GM23248 (cell line): ENCODE measurements at regions not wholly inside any gene's neighbourhood (a gene's known extent, or its start where the extent isn't known, plus 50 kb on each side); places are given as distances from the start of the nearest gene placed in this dataset.
A peak's percentile ranks its signal among the peaks of the same experiment; 100 is the strongest.

Experiments used
- DNase-seq: peaks from one replicate; pipeline ENCODE4 v3.0.0-alpha.2; 2015
- H2AFZ ChIP-seq: fragments of 200-600 bp; sonication (generic); 2 replicates; pipeline ENCODE4 v1.6.1; 2016; ENCODE audit warnings: antibody characterized with exemption
- H3F3A ChIP-seq: fragments of 200-600 bp; sonication (generic); 2 replicates; pipeline ENCODE4 v1.6.1; 2016; ENCODE audit warnings: mild to moderate bottlenecking, antibody characterized with exemption, mixed run types; ENCODE audit not compliant: insufficient read depth
- H3K27ac ChIP-seq: fragments of 200-600 bp; sonication (generic); 2 replicates; pipeline ENCODE4 v1.5.1; 2016; ENCODE audit warnings: mild to moderate bottlenecking
- H3K27me3 ChIP-seq: fragments of 200-600 bp; sonication (generic); replicated peaks from 2 replicates; pipeline ENCODE4 v1.6.1; 2016; ENCODE audit warnings: mild to moderate bottlenecking; ENCODE audit not compliant: insufficient read depth
- H3K36me3 ChIP-seq: fragments of 200-600 bp; sonication (generic); 2 replicates; pipeline ENCODE4 v1.6.1; 2016; ENCODE audit warnings: low read depth, mild to moderate bottlenecking
- H3K4me1 ChIP-seq: fragments of 200-600 bp; sonication (generic); 2 replicates; pipeline ENCODE4 v1.6.1; 2016; ENCODE audit warnings: mild to moderate bottlenecking; ENCODE audit not compliant: insufficient read depth
- H3K4me2 ChIP-seq: fragments of 200-600 bp; sonication (generic); one replicate; pipeline ENCODE4 v1.6.1; 2016; ENCODE audit warnings: mild to moderate bottlenecking; ENCODE audit not compliant: unreplicated experiment
- H3K4me3 ChIP-seq: fragments of 200-600 bp; sonication (generic); 2 replicates; pipeline ENCODE4 v1.5.1; 2016; ENCODE audit warnings: mild to moderate bottlenecking
- H3K79me2 ChIP-seq: fragments of 200-600 bp; sonication (generic); 2 replicates; pipeline ENCODE4 v1.6.1; 2016; ENCODE audit warnings: mild to moderate bottlenecking; ENCODE audit not compliant: insufficient read depth
- H3K9ac ChIP-seq: fragments of 200-600 bp; sonication (generic); 2 replicates; pipeline ENCODE4 v1.6.1; 2016; ENCODE audit warnings: mild to moderate bottlenecking
- H3K9me2 ChIP-seq: fragments of 200-600 bp; sonication (generic); 2 replicates; pipeline ENCODE4 v1.6.1; 2016; ENCODE audit warnings: mixed run types, mild to moderate bottlenecking, moderate library complexity; ENCODE audit not compliant: insufficient read depth
- H3K9me3 ChIP-seq: fragments of 200-600 bp; sonication (generic); one replicate; pipeline ENCODE4 v1.6.1; 2017; ENCODE audit warnings: low read depth
- H4K20me1 ChIP-seq: fragments of 200-600 bp; sonication (generic); 2 replicates; pipeline ENCODE4 v1.6.0; 2016; ENCODE audit not compliant: insufficient read depth
- EZH2 ChIP-seq: fragments of 200-600 bp; sonication (generic); IDR thresholded peaks from 2 replicates; pipeline ENCODE4 v1.6.1; 2018; ENCODE audit warnings: antibody characterized with exemption, mild to moderate bottlenecking; ENCODE audit not compliant: insufficient read depth, poor library complexity, severe bottlenecking
- EZH2phosphoT487 ChIP-seq: fragments of 200-600 bp; sonication (generic); IDR thresholded peaks from 2 replicates; pipeline ENCODE4 v1.6.1; 2018; ENCODE audit warnings: antibody characterized with exemption, moderate library complexity, mild to moderate bottlenecking, low read depth; ENCODE audit not compliant: insufficient read depth
- WGBS, 2 experiments: methylation state at CpG; one replicate each; pipeline ENCODE4 v1.1.6; 2015 to 2017; ENCODE audit warnings: low lambda C conversion rate in 2 of 2, low coverage in 1 of 2; ENCODE audit errors: missing lambda C conversion rate in 2 of 2; 5-methylcytosine and 5-hydroxymethylcytosine counted together
- in situ Hi-C: fragments of 300-500 bp; cut with MboI; formaldehyde crosslinking; loops from 2 replicates; pipeline ENCODE4 v1.15.0; 2020

DNA sequence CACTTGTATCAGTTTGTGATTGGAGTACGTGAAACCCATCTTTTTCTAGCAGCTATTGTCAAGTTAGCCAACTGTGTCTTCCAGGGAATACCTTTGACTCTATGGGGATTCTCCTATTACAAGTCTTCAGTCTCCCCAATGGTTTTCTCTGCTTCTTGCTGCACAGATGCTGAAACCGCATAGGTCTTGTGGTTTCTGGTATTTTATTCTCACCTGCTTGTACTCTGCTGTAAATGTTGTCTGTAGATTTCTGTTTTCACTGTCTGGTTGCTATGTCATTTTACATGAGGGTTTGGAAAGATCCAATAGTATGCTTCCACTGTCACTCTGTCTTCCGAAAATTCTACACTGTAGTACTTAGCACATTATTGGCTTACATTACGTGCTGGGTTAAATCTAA lies 1196.9 kb upstream of the C9orf72 start:
- WGBS, 2 experiments = 18 to 21% methylated on average over 4 of the region's 4 CpGs
- H3K4me2 ChIP-seq = no peak overlapping the region
- H3K9ac ChIP-seq = no peak overlapping the region

DNA sequence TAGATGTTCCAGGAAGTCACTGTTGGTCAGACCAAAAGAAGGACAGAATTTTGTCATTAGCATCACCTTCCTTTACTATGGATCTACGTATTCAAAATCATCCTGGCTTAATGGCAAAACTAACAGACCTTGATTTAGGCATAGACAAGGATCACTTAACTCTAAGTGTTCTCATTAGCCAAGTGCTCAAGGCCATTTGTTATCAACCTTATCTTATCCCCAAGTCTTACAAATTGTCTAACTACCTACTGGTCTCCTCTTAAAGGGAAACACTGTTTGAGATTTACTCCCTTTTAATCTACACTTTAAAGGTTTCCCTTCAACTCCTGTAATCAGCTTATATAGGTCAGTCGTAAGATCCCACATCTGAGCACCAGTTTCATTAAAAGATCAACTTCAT lies 1197.5 kb upstream of the C9orf72 start:
- no peaks in the 10 kb centered on the region for H3F3A ChIP-seq
- H4K20me1 ChIP-seq = no peaks in the 10 kb centered on the region
- H2AFZ ChIP-seq = no peak overlapping the region
- WGBS, 2 experiments = 13 to 17% methylated on average over 2 of the region's 2 CpGs
- no peaks in the 10 kb centered on the region for H3K9me3 ChIP-seq
- H3K79me2 ChIP-seq = no peaks in the 10 kb centered on the region
- H3K4me3 ChIP-seq = no peak overlapping the region
- no peaks in the 10 kb centered on the region for H3K36me3 ChIP-seq
- in situ Hi-C loops = no loop called here
- no peaks in the 10 kb centered on the region for H3K4me1 ChIP-seq
- no peak overlapping the region for H3K4me2 ChIP-seq
- no peak overlapping the region for H3K9ac ChIP-seq
- no peaks in the 10 kb centered on the region for H3K9me2 ChIP-seq
- H3K27ac ChIP-seq = no peak overlapping the region
- TF ChIP-seq EZH2phosphoT487 = no peak
- no peak for TF ChIP-seq EZH2
- no peaks in the 10 kb centered on the region for H3K27me3 ChIP-seq
- DNase-seq = no peak

More for the DNA sequence above, 1196.9 kb upstream of the C9orf72 start:
- Histone ChIP-seq H3K27me3 (no peaks in the 10 kb centered on the region), H3F3A (no peaks in the 10 kb centered on the region), H3K4me1 (no peaks in the 10 kb centered on the region), H3K79me2 (no peaks in the 10 kb centered on the region), H3K4me3 (no peak overlapping the region), H3K36me3 (no peaks in the 10 kb centered on the region), H3K9me2 (no peaks in the 10 kb centered on the region), H4K20me1 (no peaks in the 10 kb centered on the region), H3K9me3 (no peaks in the 10 kb centered on the region), H3K27ac (no peak overlapping the region), H2AFZ (no peak overlapping the region)
- in situ Hi-C loops = no loop called here
- no peak for DNase-seq
- TF ChIP-seq EZH2 = no peak
- TF ChIP-seq EZH2phosphoT487 = no peak

GRCh38 chr9:28774433-28775235 lies 1201.4 kb upstream of the C9orf72 start:
- Histone ChIP-seq H3K27ac (no peak overlapping the region), H2AFZ (no peak overlapping the region), H3K9ac (no peak overlapping the region), H3K4me3 (no peak overlapping the region), H3K4me2 (no peak overlapping the region), H3K9me2 (no peaks in the 10 kb centered on the region), H4K20me1 (no peaks in the 10 kb centered on the region), H3K36me3 (no peaks in the 10 kb centered on the region), H3F3A (no peaks in the 10 kb centered on the region), H3K4me1 (no peaks in the 10 kb centered on the region), H3K27me3 (no peaks in the 10 kb centered on the region), H3K9me3 (no peaks in the 10 kb centered on the region), H3K79me2 (no peaks in the 10 kb centered on the region)
- in situ Hi-C loops = no loop called here
- peak; percentile 12 for DNase-seq
- 12 to 16% methylated on average over 8 of the region's 8 CpGs for WGBS, 2 experiments
- no peak for TF ChIP-seq EZH2phosphoT487
- no peak for TF ChIP-seq EZH2

DNA sequence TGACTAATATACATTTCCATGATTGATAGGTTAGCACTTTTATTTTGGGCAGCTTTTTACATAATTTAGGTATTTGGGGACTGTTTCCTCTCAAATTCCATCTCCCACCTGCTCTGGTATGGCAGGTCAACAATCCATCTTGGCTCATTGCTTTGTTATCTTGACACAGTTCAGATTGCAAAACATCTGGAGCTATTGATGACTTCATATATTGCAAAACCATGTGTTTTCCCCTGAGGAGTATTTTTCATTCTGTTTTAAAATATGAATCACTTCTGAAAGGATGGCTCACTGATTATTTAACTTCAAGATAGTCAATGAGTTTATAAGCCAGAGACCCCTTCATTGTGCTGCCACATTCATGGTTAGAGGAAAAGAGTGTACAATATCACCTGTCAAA lies 1206.0 kb upstream of the C9orf72 start:
- Histone ChIP-seq H3K79me2 (no peaks in the 10 kb centered on the region), H3K4me3 (no peak overlapping the region), H3K9me2 (no peaks in the 10 kb centered on the region), H3K36me3 (no peaks in the 10 kb centered on the region), H3K27ac (no peak overlapping the region), H3K9me3 (no peaks in the 10 kb centered on the region), H3F3A (no peaks in the 10 kb centered on the region), H3K27me3 (no peaks in the 10 kb centered on the region), H2AFZ (no peak overlapping the region), H3K9ac (no peak overlapping the region), H3K4me1 (no peaks in the 10 kb centered on the region), H4K20me1 (no peaks in the 10 kb centered on the region), H3K4me2 (no peak overlapping the region)
- TF ChIP-seq EZH2 (no peak), EZH2phosphoT487 (no peak)
- in situ Hi-C loops = no loop called here
- DNase-seq = no peak

- H3K9ac ChIP-seq = no peak overlapping the region
- H3K4me2 ChIP-seq = no peak overlapping the region
- H3K27ac ChIP-seq = no peak overlapping the region
- no peaks in the 10 kb centered on the region for H4K20me1 ChIP-seq
- DNase-seq = no peak
- no peaks in the 10 kb centered on the region for H3K79me2 ChIP-seq
- no peak for TF ChIP-seq EZH2
- TF ChIP-seq EZH2phosphoT487 = no peak
- no peaks in the 10 kb centered on the region for H3K9me3 ChIP-seq
- H2AFZ ChIP-seq = no peak overlapping the region
- H3F3A ChIP-seq = no peaks in the 10 kb centered on the region
- no peaks in the 10 kb centered on the region for H3K9me2 ChIP-seq
- no peaks in the 10 kb centered on the region for H3K27me3 ChIP-seq
- in situ Hi-C loops = no loop called here
- no peak overlapping the region for H3K4me3 ChIP-seq
- no peaks in the 10 kb centered on the region for H3K36me3 ChIP-seq
- H3K4me1 ChIP-seq = no peaks in the 10 kb centered on the region
These were observed 1208.2 kb upstream of the C9orf72 start for GRCh38 chr9:28781481-28781880.
